ENCODE measurements at regions not wholly inside any gene's neighbourhood (a gene's known extent, or its start where the extent isn't known, plus 50 kb on each side); places are given as distances from the start of the nearest gene placed in this dataset.

DNA sequence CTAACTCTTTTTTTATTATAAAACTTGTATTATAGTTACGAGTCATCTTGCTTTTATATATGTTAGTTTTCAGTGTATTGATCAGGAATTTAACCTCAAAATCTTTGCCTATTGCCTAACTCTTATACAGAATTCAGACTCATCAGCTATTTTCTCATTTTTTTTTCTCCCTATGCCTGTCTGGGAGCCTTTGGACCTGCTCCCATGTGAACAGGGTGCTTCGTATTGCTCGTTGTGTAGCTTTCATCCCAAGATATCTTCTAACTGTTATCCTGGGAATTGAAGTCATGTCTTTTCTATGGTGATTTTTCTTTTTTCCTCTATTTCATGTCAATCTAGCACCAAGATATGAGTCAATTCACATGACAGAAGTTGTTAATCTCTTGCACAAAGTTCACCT is 814.0 kb downstream of the SLC4A3 start:
- no peak overlapping the region for H3K27ac ChIP-seq (ENCODE audit: low read depth, low read length)
- no peaks in the 10 kb centered on the region for H4K20me1 ChIP-seq (ENCODE audit: control insufficient read depth, insufficient read depth, low read depth, low read length)
- no peaks in the 10 kb centered on the region for H3K27me3 ChIP-seq (ENCODE audit: control insufficient read depth, low read length)
- H3K9me2 ChIP-seq (replicated peaks; ENCODE audit: control insufficient read depth, low read length), result no peaks in the 10 kb centered on the region
- no peaks in the 10 kb centered on the region for H3K36me3 ChIP-seq (ENCODE audit: control insufficient read depth, low read length)
- no peaks in the 10 kb centered on the region for H3K9me3 ChIP-seq (ENCODE audit: control insufficient read depth, insufficient read depth, low read length)
- H3K4me2 ChIP-seq (ENCODE audit: low read length), result no peak overlapping the region
- H3K4me3 ChIP-seq (ENCODE audit: low read length), result no peak overlapping the region
- no peaks in the 10 kb centered on the region for H3K79me2 ChIP-seq (ENCODE audit: control insufficient read depth, low read length)
- no peaks in the 10 kb centered on the region for H3K4me1 ChIP-seq (ENCODE audit: control insufficient read depth, low read length)
- no peak for TF ChIP-seq EZH2phosphoT487 (IDR thresholded peaks at IDR 0.05; ENCODE audit: borderline replicate concordance, low read length)
- TF ChIP-seq, protein P1, sequence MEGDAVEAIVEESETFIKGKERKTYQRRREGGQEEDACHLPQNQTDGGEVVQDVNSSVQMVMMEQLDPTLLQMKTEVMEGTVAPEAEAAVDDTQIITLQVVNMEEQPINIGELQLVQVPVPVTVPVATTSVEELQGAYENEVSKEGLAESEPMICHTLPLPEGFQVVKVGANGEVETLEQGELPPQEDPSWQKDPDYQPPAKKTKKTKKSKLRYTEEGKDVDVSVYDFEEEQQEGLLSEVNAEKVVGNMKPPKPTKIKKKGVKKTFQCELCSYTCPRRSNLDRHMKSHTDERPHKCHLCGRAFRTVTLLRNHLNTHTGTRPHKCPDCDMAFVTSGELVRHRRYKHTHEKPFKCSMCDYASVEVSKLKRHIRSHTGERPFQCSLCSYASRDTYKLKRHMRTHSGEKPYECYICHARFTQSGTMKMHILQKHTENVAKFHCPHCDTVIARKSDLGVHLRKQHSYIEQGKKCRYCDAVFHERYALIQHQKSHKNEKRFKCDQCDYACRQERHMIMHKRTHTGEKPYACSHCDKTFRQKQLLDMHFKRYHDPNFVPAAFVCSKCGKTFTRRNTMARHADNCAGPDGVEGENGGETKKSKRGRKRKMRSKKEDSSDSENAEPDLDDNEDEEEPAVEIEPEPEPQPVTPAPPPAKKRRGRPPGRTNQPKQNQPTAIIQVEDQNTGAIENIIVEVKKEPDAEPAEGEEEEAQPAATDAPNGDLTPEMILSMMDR (IDR thresholded peaks at IDR 0.05; ENCODE audit: low read depth, low read length, poor library complexity, severe bottlenecking), result no peak
- H3F3A ChIP-seq (ENCODE audit: control insufficient read depth, insufficient read depth), result no peaks in the 10 kb centered on the region

DNA sequence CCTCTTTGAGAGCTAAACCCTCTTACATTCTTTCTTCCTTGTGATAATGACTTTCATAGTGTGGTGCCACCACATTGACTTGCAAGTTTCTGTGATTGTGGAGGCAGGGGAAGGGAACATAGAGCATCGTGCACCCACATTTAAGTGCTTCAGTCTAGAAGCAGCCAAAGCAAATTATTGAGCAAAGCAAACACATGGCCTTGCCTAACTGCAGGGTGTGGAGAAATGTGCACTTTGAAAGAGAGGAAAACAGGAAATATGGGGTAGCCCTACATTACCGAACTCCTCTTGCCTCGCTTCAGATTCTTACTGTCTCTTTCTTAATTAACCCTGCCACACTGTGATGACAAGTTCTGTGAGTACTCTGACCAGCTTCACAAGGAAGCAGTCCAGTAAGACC is 814.6 kb downstream of the SLC4A3 start:
- Histone ChIP-seq H3K27me3 (ENCODE audit: control insufficient read depth, low read length) (no peaks in the 10 kb centered on the region), H3K4me1 (ENCODE audit: control insufficient read depth, low read length) (no peaks in the 10 kb centered on the region), H3K9me2 (replicated peaks; ENCODE audit: control insufficient read depth, low read length) (no peaks in the 10 kb centered on the region), H3K4me2 (ENCODE audit: low read length) (no peak overlapping the region), H3K9me3 (ENCODE audit: control insufficient read depth, insufficient read depth, low read length) (no peaks in the 10 kb centered on the region), H3F3A (ENCODE audit: control insufficient read depth, insufficient read depth) (no peaks in the 10 kb centered on the region), H3K79me2 (ENCODE audit: control insufficient read depth, low read length) (no peaks in the 10 kb centered on the region), H3K27ac (ENCODE audit: low read depth, low read length) (no peak overlapping the region), H3K4me3 (ENCODE audit: low read length) (no peak overlapping the region), H3K36me3 (ENCODE audit: control insufficient read depth, low read length) (no peaks in the 10 kb centered on the region), H4K20me1 (ENCODE audit: control insufficient read depth, insufficient read depth, low read depth, low read length) (no peaks in the 10 kb centered on the region)
- TF ChIP-seq, protein P1 (IDR thresholded peaks at IDR 0.05; ENCODE audit: low read depth, low read length, poor library complexity, severe bottlenecking), result no peak
- no peak for TF ChIP-seq EZH2phosphoT487 (IDR thresholded peaks at IDR 0.05; ENCODE audit: borderline replicate concordance, low read length)

GRCh38 chr2:220445429-220446105 is 818.1 kb downstream of the SLC4A3 start:
- H3K36me3 ChIP-seq (ENCODE audit: control insufficient read depth, low read length), result no peaks in the 10 kb centered on the region
- no peaks in the 10 kb centered on the region for H3K4me1 ChIP-seq (ENCODE audit: control insufficient read depth, low read length)
- no peaks in the 10 kb centered on the region for H3K27me3 ChIP-seq (ENCODE audit: control insufficient read depth, low read length)
- no peaks in the 10 kb centered on the region for H3K9me3 ChIP-seq (ENCODE audit: control insufficient read depth, insufficient read depth, low read length)
- H3K4me2 ChIP-seq (ENCODE audit: low read length), result no peak overlapping the region
- no peaks in the 10 kb centered on the region for H4K20me1 ChIP-seq (ENCODE audit: control insufficient read depth, insufficient read depth, low read depth, low read length)
- no peaks in the 10 kb centered on the region for H3K9me2 ChIP-seq (replicated peaks; ENCODE audit: control insufficient read depth, low read length)
- no peak overlapping the region for H3K4me3 ChIP-seq (ENCODE audit: low read length)
- no peaks in the 10 kb centered on the region for H3F3A ChIP-seq (ENCODE audit: control insufficient read depth, insufficient read depth)
- no peaks in the 10 kb centered on the region for H3K79me2 ChIP-seq (ENCODE audit: control insufficient read depth, low read length)
- TF ChIP-seq EZH2phosphoT487 (IDR thresholded peaks at IDR 0.05; ENCODE audit: borderline replicate concordance, low read length), result no peak
- TF ChIP-seq, protein P1 (IDR thresholded peaks at IDR 0.05; ENCODE audit: low read depth, low read length, poor library complexity, severe bottlenecking), result no peak
- H3K27ac ChIP-seq (ENCODE audit: low read depth, low read length), result no peak overlapping the region
